Caki2 (cell line): ENCODE measurements at regions not wholly inside any gene's neighbourhood (a gene's known extent, or its start where the extent isn't known, plus 50 kb on each side); places are given as distances from the start of the nearest gene placed in this dataset.
A peak's percentile ranks its signal among the peaks of the same experiment; 100 is the strongest.

Experiments
- DNase-seq: peaks from one replicate; pipeline ENCODE4 v3.0.0-alpha.2; 2015; ENCODE audit warnings: low read depth
- in situ Hi-C: cut with HindIII; loops from 2 replicates; pipeline ENCODE4 v1.10.0; 2016; ENCODE audit warnings: low sequenced_read_pairs, low pct_unique_long_range_greater_than_20kb, mixed read lengths

GRCh38 chr3:95049841-95050240 lies 987.0 kb downstream of the NSUN3 start:
- in situ Hi-C loops: no loop called here
- DNase-seq: no peak

- in situ Hi-C loops: no loop called here
- DNase-seq: no peak
Observed at GRCh38 chr3:95055288-95055687, 992.4 kb downstream of the NSUN3 start.

GRCh38 chr3:95082191-95082590 lies 1019.3 kb downstream of the NSUN3 start:
- in situ Hi-C loops: no loop called here
- DNase-seq: no peak

- DNase-seq: no peak
- in situ Hi-C loops: no loop called here
Observed at GRCh38 chr3:95084738-95085137, 1021.9 kb downstream of the NSUN3 start.

- in situ Hi-C loops: no loop called here
- DNase-seq: no peak
Observed at GRCh38 chr3:95088464-95088863, 1025.6 kb downstream of the NSUN3 start.

DNA sequence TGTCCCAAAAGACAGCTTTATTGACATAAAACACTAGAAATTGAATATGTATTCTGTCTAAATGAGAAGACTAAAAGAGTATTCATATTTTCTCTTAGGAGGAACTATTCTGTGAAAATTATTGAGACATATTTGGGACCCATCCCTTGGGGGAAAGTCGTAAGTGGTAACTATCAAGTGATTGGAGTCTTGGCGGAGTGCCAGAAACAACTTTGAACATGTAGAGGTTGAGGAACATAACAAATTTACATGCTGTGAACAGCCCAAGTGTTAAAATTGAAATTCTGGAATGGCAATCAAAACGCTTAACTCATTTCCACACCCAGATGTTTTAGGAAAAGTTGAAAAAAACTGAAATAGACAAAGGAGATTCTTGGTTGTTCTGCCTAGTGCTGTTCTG lies 1034.6 kb downstream of the NSUN3 start:
- in situ Hi-C loops: no loop called here
- DNase-seq: no peak

DNA sequence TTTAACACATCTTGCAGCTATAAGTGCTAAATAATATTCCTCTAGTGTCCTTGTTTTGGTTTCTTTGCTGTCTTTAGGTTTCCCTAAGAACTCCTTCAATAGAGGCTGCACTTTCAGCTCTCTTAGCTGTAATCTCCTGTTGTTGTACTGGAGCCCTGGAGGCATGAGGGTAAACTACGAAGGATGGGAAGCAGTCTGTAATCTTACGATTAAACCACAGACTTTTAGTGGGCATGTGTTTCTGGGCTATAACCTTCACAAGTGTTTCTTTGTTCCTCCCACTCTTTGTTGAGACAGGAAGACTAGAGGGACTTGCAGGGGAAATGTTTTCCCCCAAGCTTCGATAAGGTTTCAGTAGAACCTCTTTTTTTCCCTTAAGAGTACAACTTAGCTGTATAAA lies 1058.1 kb downstream of the NSUN3 start:
- DNase-seq: no peak

GRCh38 chr3:95123104-95123503 lies 1060.2 kb downstream of the NSUN3 start:
- in situ Hi-C loops: no loop called here
- DNase-seq: no peak

More for the DNA sequence above, 1058.1 kb downstream of the NSUN3 start:
- in situ Hi-C loops: no loop called here

- peak; percentile 91 for DNase-seq
- in situ Hi-C loops: no loop called here
Observed at GRCh38 chr3:95134693-95135413, 1072.0 kb downstream of the NSUN3 start.

DNA sequence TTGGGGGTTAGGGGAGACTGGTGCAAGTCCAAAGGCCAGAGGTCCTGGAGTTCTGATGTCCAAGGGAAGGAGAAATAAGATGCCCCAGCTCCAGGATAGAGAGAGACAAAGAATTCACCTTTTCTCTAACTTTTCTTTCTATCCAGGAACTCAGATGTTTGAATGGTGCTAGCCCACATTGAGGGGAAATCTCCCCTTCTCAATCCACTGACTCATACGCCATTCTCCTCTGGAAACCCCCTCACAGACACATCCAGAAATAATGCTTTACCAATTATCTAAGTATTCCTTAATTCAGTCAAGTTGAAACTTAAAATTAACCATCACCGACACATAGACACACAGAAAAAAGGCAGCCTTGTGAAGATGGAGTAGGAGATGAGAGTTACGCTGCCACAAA lies 1085.2 kb downstream of the NSUN3 start:
- DNase-seq: no peak
- in situ Hi-C loops: no loop called here

- in situ Hi-C loops: no loop called here
- DNase-seq: no peak
Observed at GRCh38 chr3:95151590-95151989, 1088.7 kb downstream of the NSUN3 start.

GRCh38 chr3:95154766-95155165 lies 1091.9 kb downstream of the NSUN3 start:
- in situ Hi-C loops: no loop called here
- peak; percentile 67 for DNase-seq

DNA sequence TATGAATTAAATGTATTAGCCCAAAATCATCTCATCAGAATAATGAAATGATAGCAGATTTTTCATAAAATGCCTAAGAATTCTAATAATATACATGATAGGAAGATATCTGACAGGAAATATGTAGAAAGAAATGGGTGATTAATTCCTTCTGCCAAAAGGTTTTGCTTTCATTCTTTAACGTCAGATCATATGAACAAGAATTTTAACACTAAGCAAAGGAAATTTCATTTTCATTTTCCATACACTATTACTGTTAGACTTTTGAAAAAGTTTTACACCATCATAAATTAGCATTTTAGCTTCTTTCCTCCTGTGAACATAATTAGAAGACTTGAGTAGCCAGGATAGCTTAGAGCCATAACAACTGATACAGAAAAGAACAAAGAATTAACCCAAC lies 1099.9 kb downstream of the NSUN3 start:
- in situ Hi-C loops: no loop called here
- no peak for DNase-seq

- no peak for DNase-seq
- in situ Hi-C loops: no loop called here
Observed at GRCh38 chr3:95167748-95168147, 1104.9 kb downstream of the NSUN3 start.

GRCh38 chr3:95168526-95168925 lies 1105.7 kb downstream of the NSUN3 start:
- in situ Hi-C loops: no loop called here
- no peak for DNase-seq

DNA sequence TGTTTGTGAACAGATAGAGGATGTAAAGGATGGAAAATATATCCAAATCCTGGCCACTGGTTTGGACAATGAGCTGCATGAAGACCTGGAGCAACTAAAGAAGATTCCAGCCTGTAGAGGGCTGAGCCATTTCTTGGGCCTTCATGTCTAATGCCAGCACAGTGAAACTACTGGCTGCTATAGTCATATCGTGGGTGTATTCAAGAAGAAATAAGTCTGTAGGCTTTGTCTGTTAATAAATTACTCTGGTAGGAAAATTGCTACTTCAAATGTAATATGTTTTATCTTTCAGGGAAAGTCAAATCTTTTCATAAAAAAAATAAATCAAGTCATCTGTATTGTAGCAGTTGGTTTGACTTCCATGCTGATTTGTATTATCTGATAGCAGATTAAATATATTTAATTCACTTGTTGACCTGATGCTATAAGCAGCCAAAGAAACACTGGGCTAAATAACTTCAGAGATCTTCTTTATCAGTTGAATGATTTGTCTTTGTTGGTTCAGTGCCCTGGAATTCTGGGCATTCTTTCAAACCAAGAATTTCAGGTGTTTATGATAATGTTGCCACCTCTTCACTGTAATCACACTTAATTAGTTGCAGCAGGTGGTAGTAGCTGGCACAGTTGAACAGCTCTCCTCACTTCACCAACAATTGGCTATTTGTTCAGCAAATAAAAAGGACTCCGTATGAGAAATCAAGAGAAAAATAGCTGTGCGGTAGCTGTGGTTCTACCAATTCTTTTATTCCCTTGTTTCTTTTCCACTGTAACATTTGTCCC lies 1109.5 kb downstream of the NSUN3 start:
- in situ Hi-C loops: no loop called here
- peak; percentile 71 for DNase-seq

GRCh38 chr3:95177096-95177495 lies 1114.2 kb downstream of the NSUN3 start:
- in situ Hi-C loops: no loop called here
- DNase-seq: no peak

GRCh38 chr3:95184038-95184437 lies 1121.2 kb downstream of the NSUN3 start:
- in situ Hi-C loops: no loop called here
- DNase-seq: no peak

DNA sequence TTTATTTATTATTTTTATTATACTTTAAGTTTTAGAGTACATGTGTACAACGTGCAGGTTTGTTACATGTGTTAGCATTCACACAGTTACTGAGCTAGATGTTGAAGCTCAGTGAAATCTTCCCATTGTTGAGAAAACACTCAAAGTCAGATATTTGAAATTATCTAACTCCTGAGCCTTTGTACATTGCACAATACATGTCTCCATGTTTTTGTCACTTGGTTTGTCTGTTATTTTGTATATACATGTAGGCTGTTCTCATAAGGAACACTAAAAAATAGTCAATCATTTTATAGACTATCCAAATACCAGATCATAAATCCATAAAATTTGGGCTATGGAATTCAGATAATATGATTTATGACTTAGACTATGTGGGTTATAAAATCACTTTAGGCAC lies 1126.5 kb downstream of the NSUN3 start:
- DNase-seq: no peak
- in situ Hi-C loops: no loop called here

DNA sequence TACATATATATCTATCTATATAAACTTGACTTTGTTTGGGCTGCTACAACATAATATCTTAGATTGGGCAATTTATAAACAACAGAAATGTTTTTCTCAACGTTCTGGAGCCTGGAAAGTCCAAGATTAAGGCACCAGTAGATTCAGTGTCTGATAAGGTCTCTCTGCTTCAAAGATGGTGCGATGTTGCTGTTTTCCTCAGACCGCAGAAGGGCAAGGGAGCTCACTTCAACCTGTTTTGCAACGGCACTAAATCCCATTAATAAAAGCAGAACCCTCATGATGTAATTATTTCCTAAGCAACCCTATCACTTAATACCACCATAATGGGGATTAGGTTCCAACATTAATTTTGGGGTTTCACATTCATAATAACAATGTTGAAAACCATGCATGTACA lies 1134.8 kb downstream of the NSUN3 start:
- DNase-seq: no peak

More for the DNA sequence above, 1134.8 kb downstream of the NSUN3 start:
- in situ Hi-C loops: no loop called here
